ENCODE measurements at regions not wholly inside any gene's neighbourhood (a gene's known extent, or its start where the extent isn't known, plus 50 kb on each side); places are given as distances from the start of the nearest gene placed in this dataset.

DNA sequence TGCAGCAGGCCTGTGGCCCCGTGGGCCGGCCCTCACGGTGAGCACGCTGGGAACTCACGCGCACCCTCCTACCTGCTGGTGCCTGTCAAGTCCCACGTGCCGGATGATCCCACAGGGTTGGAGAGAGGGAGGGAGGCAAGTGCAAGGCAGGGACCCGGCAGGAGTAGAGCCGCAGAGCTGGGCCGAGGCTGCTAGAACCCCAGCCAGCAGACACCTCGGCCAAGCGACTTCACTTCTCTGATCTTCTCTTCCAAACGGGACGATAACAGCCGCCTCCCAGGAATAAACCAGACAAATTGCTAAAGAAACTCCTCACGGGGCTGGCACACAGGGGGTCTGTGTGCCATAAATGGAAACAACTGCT, 1232.8 kb downstream of the TBC1D22A start:
- Histone ChIP-seq H3K9me3 (ENCODE audit: control insufficient read depth, low read length) (no peaks in the 10 kb centered on the region), H3K36me3 (ENCODE audit: control insufficient read depth, insufficient read depth, low read length) (no peaks in the 10 kb centered on the region), H3K4me3 (ENCODE audit: insufficient read depth, low read depth, low read length, poor library complexity, severe bottlenecking) (no peak overlapping the region), H3K27ac (ENCODE audit: insufficient read depth, low read length, poor library complexity, severe bottlenecking) (no peak overlapping the region), H3K27me3 (replicated peaks; ENCODE audit: control insufficient read depth, insufficient read depth, low read length, poor library complexity, severe bottlenecking) (no peaks in the 10 kb centered on the region), H3K4me1 (ENCODE audit: control insufficient read depth, insufficient read depth, low read length, poor library complexity, severe bottlenecking) (no peaks in the 10 kb centered on the region)
- DNase-seq = no peak

DNA sequence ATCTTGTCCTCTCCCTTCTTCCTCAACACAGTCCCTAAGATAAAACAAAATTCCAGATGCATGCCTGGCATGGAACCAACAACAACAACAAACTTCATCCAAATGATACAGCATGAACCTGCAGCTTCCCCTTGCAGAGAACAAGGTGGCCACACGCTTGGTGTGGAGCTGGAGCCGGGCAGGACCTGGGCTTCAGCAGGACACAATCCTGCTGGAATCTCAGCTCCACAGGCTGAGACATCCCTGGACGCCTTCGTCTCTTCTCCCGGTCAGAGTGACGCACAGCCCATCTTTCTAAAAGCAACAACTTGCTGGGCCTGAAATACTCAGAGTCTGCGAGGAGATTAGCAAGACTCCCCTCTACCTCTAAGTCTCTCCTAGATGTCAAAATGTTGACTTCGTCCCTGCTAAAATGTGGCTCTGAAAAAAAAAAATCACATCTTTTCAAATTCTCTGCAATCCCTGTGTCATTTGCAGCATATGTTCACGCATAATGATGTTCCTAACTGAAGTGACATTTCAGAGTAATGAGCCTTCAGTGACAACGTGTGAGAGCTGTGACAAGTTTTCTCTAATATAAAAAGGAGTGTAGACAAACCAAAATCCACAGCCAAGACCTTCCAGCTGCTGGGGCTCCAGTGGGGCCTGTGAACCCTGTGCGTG, 1232.3 kb downstream of the TBC1D22A start:
- Histone ChIP-seq H3K27ac (ENCODE audit: insufficient read depth, low read length, poor library complexity, severe bottlenecking) (no peak overlapping the region), H3K36me3 (ENCODE audit: control insufficient read depth, insufficient read depth, low read length) (no peaks in the 10 kb centered on the region), H3K4me3 (ENCODE audit: insufficient read depth, low read depth, low read length, poor library complexity, severe bottlenecking) (no peak overlapping the region), H3K27me3 (replicated peaks; ENCODE audit: control insufficient read depth, insufficient read depth, low read length, poor library complexity, severe bottlenecking) (no peaks in the 10 kb centered on the region), H3K4me1 (ENCODE audit: control insufficient read depth, insufficient read depth, low read length, poor library complexity, severe bottlenecking) (no peaks in the 10 kb centered on the region), H3K9me3 (ENCODE audit: control insufficient read depth, low read length) (no peaks in the 10 kb centered on the region)
- no peak for DNase-seq

DNA sequence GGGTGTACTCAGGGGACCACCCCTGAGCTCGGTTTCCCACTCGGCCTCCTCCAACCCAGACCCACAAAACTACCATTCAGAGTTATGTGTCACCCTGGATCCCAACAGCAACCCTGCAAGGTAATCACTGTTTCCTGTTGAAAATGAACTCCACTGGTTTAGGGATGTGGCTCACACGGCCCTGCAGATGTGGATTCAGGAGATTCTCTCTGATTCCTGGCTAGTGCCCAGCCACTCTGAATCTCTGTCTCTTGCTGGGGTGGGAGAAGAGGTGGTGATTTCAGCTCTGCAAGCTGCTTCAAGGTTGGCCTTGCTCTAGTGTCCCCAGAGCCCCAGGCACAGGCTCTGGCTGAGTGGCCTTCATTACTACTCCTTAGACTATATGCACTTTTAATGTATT, 1231.6 kb downstream of the TBC1D22A start:
- H3K4me3 ChIP-seq (ENCODE audit: insufficient read depth, low read depth, low read length, poor library complexity, severe bottlenecking) = no peak overlapping the region
- no peaks in the 10 kb centered on the region for H3K9me3 ChIP-seq (ENCODE audit: control insufficient read depth, low read length)
- H3K27ac ChIP-seq (ENCODE audit: insufficient read depth, low read length, poor library complexity, severe bottlenecking) = no peak overlapping the region
- no peaks in the 10 kb centered on the region for H3K36me3 ChIP-seq (ENCODE audit: control insufficient read depth, insufficient read depth, low read length)
- H3K27me3 ChIP-seq (replicated peaks; ENCODE audit: control insufficient read depth, insufficient read depth, low read length, poor library complexity, severe bottlenecking) = no peaks in the 10 kb centered on the region
- no peaks in the 10 kb centered on the region for H3K4me1 ChIP-seq (ENCODE audit: control insufficient read depth, insufficient read depth, low read length, poor library complexity, severe bottlenecking)
- no peak for DNase-seq

DNA sequence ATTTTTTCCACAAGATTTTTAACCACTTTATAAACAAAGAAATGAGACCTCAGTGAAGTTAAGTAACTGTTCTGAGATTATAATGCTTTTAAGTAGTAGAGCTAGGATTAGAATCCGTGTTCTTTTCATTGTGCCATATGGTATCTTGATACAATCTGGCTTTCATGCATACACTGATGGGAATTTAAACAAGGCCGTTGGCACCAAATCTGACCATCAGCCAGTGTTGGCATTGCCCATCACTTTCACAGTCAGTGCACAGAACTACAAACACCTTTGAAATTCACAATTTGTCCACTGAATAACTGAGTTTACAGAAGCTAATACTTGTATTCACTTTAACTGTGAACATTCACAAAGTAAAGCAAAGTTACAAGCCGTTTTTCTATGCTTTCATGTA, 1228.0 kb downstream of the TBC1D22A start:
- H3K36me3 ChIP-seq (ENCODE audit: control insufficient read depth, insufficient read depth, low read length) = no peaks in the 10 kb centered on the region
- no peak for DNase-seq
- no peaks in the 10 kb centered on the region for H3K9me3 ChIP-seq (ENCODE audit: control insufficient read depth, low read length)
- no peaks in the 10 kb centered on the region for H3K4me1 ChIP-seq (ENCODE audit: control insufficient read depth, insufficient read depth, low read length, poor library complexity, severe bottlenecking)
- no peaks in the 10 kb centered on the region for H3K27me3 ChIP-seq (replicated peaks; ENCODE audit: control insufficient read depth, insufficient read depth, low read length, poor library complexity, severe bottlenecking)
- no peak overlapping the region for H3K27ac ChIP-seq (ENCODE audit: insufficient read depth, low read length, poor library complexity, severe bottlenecking)
- H3K4me3 ChIP-seq (ENCODE audit: insufficient read depth, low read depth, low read length, poor library complexity, severe bottlenecking) = no peak overlapping the region

DNA sequence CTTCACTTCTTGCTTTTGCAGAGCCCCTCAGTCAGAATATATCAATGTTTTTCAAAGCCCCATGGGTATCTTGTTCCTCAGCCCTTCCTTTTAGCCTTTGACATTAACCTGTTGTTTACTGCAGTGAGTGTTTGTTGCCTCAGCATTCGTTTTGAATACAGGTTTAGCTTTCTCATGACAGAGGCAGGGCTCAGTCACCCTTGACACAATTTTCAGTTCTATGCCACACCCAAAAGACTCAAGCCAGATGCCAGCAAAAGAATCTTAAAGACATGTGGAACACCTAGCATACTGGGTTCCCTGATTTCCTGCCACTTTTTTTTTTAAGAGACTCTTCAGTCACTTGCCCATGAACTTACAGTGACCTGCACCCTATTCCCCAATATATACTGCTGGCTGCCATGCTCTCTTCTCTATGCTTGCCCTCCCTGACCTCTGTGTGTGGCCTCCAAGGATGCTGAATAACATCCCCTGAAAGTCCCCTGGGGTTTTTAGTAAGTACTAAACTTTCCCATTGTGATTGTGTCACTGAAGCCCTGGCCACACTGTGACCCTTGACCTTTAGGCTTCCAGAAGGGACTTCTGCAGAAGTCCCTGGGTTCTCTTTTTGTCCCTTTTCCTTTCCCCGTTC, 1225.5 kb downstream of the TBC1D22A start:
- no peaks in the 10 kb centered on the region for H3K27me3 ChIP-seq (replicated peaks; ENCODE audit: control insufficient read depth, insufficient read depth, low read length, poor library complexity, severe bottlenecking)
- no peak overlapping the region for H3K27ac ChIP-seq (ENCODE audit: insufficient read depth, low read length, poor library complexity, severe bottlenecking)
- no peaks in the 10 kb centered on the region for H3K9me3 ChIP-seq (ENCODE audit: control insufficient read depth, low read length)
- H3K36me3 ChIP-seq (ENCODE audit: control insufficient read depth, insufficient read depth, low read length) = no peaks in the 10 kb centered on the region
- H3K4me3 ChIP-seq (ENCODE audit: insufficient read depth, low read depth, low read length, poor library complexity, severe bottlenecking) = no peak overlapping the region
- H3K4me1 ChIP-seq (ENCODE audit: control insufficient read depth, insufficient read depth, low read length, poor library complexity, severe bottlenecking) = no peaks in the 10 kb centered on the region
- DNase-seq = no peak

- Histone ChIP-seq H3K9me3 (ENCODE audit: control insufficient read depth, low read length) (no peaks in the 10 kb centered on the region), H3K4me3 (ENCODE audit: insufficient read depth, low read depth, low read length, poor library complexity, severe bottlenecking) (no peak overlapping the region), H3K36me3 (ENCODE audit: control insufficient read depth, insufficient read depth, low read length) (no peaks in the 10 kb centered on the region), H3K27ac (ENCODE audit: insufficient read depth, low read length, poor library complexity, severe bottlenecking) (no peak overlapping the region), H3K4me1 (ENCODE audit: control insufficient read depth, insufficient read depth, low read length, poor library complexity, severe bottlenecking) (no peaks in the 10 kb centered on the region), H3K27me3 (replicated peaks; ENCODE audit: control insufficient read depth, insufficient read depth, low read length, poor library complexity, severe bottlenecking) (no peaks in the 10 kb centered on the region)
- DNase-seq = no peak
These were observed 1213.8 kb downstream of the TBC1D22A start for GRCh38 chr22:47976219-47976618.

- DNase-seq = no peak
- H3K27ac ChIP-seq (ENCODE audit: insufficient read depth, low read length, poor library complexity, severe bottlenecking) = no peak overlapping the region
- H3K4me1 ChIP-seq (ENCODE audit: control insufficient read depth, insufficient read depth, low read length, poor library complexity, severe bottlenecking) = no peaks in the 10 kb centered on the region
- no peaks in the 10 kb centered on the region for H3K9me3 ChIP-seq (ENCODE audit: control insufficient read depth, low read length)
- no peaks in the 10 kb centered on the region for H3K27me3 ChIP-seq (replicated peaks; ENCODE audit: control insufficient read depth, insufficient read depth, low read length, poor library complexity, severe bottlenecking)
- H3K4me3 ChIP-seq (ENCODE audit: insufficient read depth, low read depth, low read length, poor library complexity, severe bottlenecking) = no peak overlapping the region
- no peaks in the 10 kb centered on the region for H3K36me3 ChIP-seq (ENCODE audit: control insufficient read depth, insufficient read depth, low read length)
These were observed 1205.4 kb downstream of the TBC1D22A start for GRCh38 chr22:47967831-47968230.

DNA sequence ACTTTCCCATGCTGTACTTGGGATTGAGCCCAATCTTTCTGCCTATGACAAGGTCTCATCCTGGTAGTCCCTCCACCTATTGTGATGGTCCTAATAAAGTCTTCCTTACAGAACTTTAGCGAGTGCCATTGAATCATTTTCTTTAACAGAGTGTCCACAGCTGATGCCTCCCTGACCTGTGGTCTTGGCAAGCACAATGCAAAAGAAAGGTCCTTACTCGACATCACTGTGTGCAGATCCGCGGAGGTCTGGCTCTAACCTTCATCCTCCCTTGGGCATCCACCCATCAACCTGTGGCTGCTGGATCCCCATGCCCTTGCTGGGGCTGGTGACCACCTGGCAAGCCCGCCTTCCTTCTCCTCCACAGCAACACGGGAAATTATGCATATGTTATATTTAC, 1203.9 kb downstream of the TBC1D22A start:
- H3K27ac ChIP-seq (ENCODE audit: insufficient read depth, low read length, poor library complexity, severe bottlenecking) = no peak overlapping the region
- no peaks in the 10 kb centered on the region for H3K9me3 ChIP-seq (ENCODE audit: control insufficient read depth, low read length)
- H3K4me3 ChIP-seq (ENCODE audit: insufficient read depth, low read depth, low read length, poor library complexity, severe bottlenecking) = no peak overlapping the region
- H3K36me3 ChIP-seq (ENCODE audit: control insufficient read depth, insufficient read depth, low read length) = no peaks in the 10 kb centered on the region
- DNase-seq = no peak
- H3K4me1 ChIP-seq (ENCODE audit: control insufficient read depth, insufficient read depth, low read length, poor library complexity, severe bottlenecking) = no peaks in the 10 kb centered on the region
- H3K27me3 ChIP-seq (replicated peaks; ENCODE audit: control insufficient read depth, insufficient read depth, low read length, poor library complexity, severe bottlenecking) = no peaks in the 10 kb centered on the region

GRCh38 chr22:47965896-47966295, 1203.4 kb downstream of the TBC1D22A start:
- DNase-seq = no peak
- Histone ChIP-seq H3K27ac (ENCODE audit: insufficient read depth, low read length, poor library complexity, severe bottlenecking) (no peak overlapping the region), H3K4me1 (ENCODE audit: control insufficient read depth, insufficient read depth, low read length, poor library complexity, severe bottlenecking) (no peaks in the 10 kb centered on the region), H3K4me3 (ENCODE audit: insufficient read depth, low read depth, low read length, poor library complexity, severe bottlenecking) (no peak overlapping the region), H3K36me3 (ENCODE audit: control insufficient read depth, insufficient read depth, low read length) (no peaks in the 10 kb centered on the region), H3K9me3 (ENCODE audit: control insufficient read depth, low read length) (no peaks in the 10 kb centered on the region), H3K27me3 (replicated peaks; ENCODE audit: control insufficient read depth, insufficient read depth, low read length, poor library complexity, severe bottlenecking) (no peaks in the 10 kb centered on the region)

- Histone ChIP-seq H3K36me3 (ENCODE audit: control insufficient read depth, insufficient read depth, low read length) (no peaks in the 10 kb centered on the region), H3K9me3 (ENCODE audit: control insufficient read depth, low read length) (no peaks in the 10 kb centered on the region), H3K27ac (ENCODE audit: insufficient read depth, low read length, poor library complexity, severe bottlenecking) (no peak overlapping the region), H3K4me3 (ENCODE audit: insufficient read depth, low read depth, low read length, poor library complexity, severe bottlenecking) (no peak overlapping the region), H3K27me3 (replicated peaks; ENCODE audit: control insufficient read depth, insufficient read depth, low read length, poor library complexity, severe bottlenecking) (no peaks in the 10 kb centered on the region), H3K4me1 (ENCODE audit: control insufficient read depth, insufficient read depth, low read length, poor library complexity, severe bottlenecking) (no peaks in the 10 kb centered on the region)
- DNase-seq = no peak
These were observed 1202.6 kb downstream of the TBC1D22A start for GRCh38 chr22:47965066-47965465.
